WTC11 (cell line): ENCODE measurements at regions not wholly inside any gene's neighbourhood (a gene's known extent, or its start where the extent isn't known, plus 50 kb on each side); places are given as distances from the start of the nearest gene placed in this dataset.

Experiments used
- ATAC-seq: fragments of 200-7000 bp; cut with Tn5 transposase; 2 replicates; pipeline ENCODE4 v1.10.0; 2021; ENCODE audit warnings: mild to moderate bottlenecking, moderate library complexity
- CTCF ChIA-PET: fragments of 300-600 bp; sonication (Branson Sonifier 250); formaldehyde crosslinking; loops from one replicate; lab custom pipeline; 2021; ENCODE audit warnings: antibody characterized with exemption; lab: Charles Lee
- POLR2A ChIA-PET: fragments of 350-600 bp; sonication (Branson Sonifier 250); formaldehyde crosslinking; loops from one replicate; lab custom pipeline; 2021; ENCODE audit warnings: antibody characterized with exemption; lab: Charles Lee
- DNase-seq: peaks from one replicate; pipeline ENCODE4 v3.0.0; 2021; ENCODE audit warnings: low spot score
- H3K27ac Mint-ChIP-seq: 2 replicates; pipeline ENCODE4 v1.8.0; 2021; ENCODE audit warnings: mixed read lengths
- H3K27me3 Mint-ChIP-seq: 2 replicates; pipeline ENCODE4 v1.8.0; 2021; ENCODE audit warnings: low read depth, mild to moderate bottlenecking, moderate library complexity, mixed read lengths
- H3K36me3 Mint-ChIP-seq: 2 replicates; pipeline ENCODE4 v1.8.0; 2021; ENCODE audit warnings: mixed read lengths
- H3K4me1 Mint-ChIP-seq: 2 replicates; pipeline ENCODE4 v1.8.0; 2022; ENCODE audit warnings: mixed read lengths
- H3K4me3 Mint-ChIP-seq: 2 replicates; pipeline ENCODE4 v1.8.0; 2021; ENCODE audit warnings: mild to moderate bottlenecking, moderate library complexity, mixed read lengths
- H3K9me3 Mint-ChIP-seq: 2 replicates; pipeline ENCODE4 v1.8.0; 2021; ENCODE audit warnings: mixed read lengths
- FOXP4 ChIP-seq: sonication (generic); formaldehyde crosslinking; IDR thresholded peaks from 2 replicates; pipeline ENCODE4 v1.8.0; 2022; ENCODE audit warnings: mild to moderate bottlenecking, missing genetic modification reagents
- IRF2 ChIP-seq: sonication (generic); formaldehyde crosslinking; IDR thresholded peaks from 2 replicates; pipeline ENCODE4 v1.8.0; 2022; ENCODE audit warnings: low read depth, missing genetic modification reagents, borderline replicate concordance
- MXD4 ChIP-seq: fragments of 250-450 bp; sonication (Bioruptor Pico); IDR thresholded peaks from 2 replicates; pipeline ENCODE4 v1.8.0; 2021; ENCODE audit warnings: mild to moderate bottlenecking, moderate library complexity, borderline replicate concordance
- NR2C2 ChIP-seq: sonication (generic); formaldehyde crosslinking; IDR thresholded peaks from 2 replicates; pipeline ENCODE4 v1.8.0; 2022; ENCODE audit warnings: mild to moderate bottlenecking, missing genetic modification reagents
- RELA ChIP-seq: sonication (generic); formaldehyde crosslinking; IDR thresholded peaks from 2 replicates; pipeline ENCODE4 v1.8.1; 2022; ENCODE audit warnings: missing genetic modification reagents, mild to moderate bottlenecking, borderline replicate concordance
- TCF7 ChIP-seq: sonication (generic); formaldehyde crosslinking; IDR thresholded peaks from 2 replicates; pipeline ENCODE4 v1.8.0; 2022; ENCODE audit warnings: mild to moderate bottlenecking, low read depth, missing genetic modification reagents, moderate library complexity
- ZNF121 ChIP-seq: sonication (generic); formaldehyde crosslinking; IDR thresholded peaks from 2 replicates; pipeline ENCODE4 v1.8.0; 2023; ENCODE audit warnings: missing genetic modification reagents
- ZNF396 ChIP-seq: fragments of 250-450 bp; sonication (Bioruptor Pico); IDR thresholded peaks from 2 replicates; pipeline ENCODE4 v1.8.0; 2021; ENCODE audit warnings: mild to moderate bottlenecking, moderate library complexity, borderline replicate concordance
- ZNF416 ChIP-seq: fragments of 250-450 bp; sonication (Bioruptor Pico); IDR thresholded peaks from 2 replicates; pipeline ENCODE4 v1.9.0; 2021; ENCODE audit warnings: mild to moderate bottlenecking, inconsistent platforms
- ZNF512 ChIP-seq: sonication (generic); formaldehyde crosslinking; IDR thresholded peaks from 2 replicates; pipeline ENCODE4 v1.8.1; 2022; ENCODE audit warnings: missing genetic modification reagents, borderline replicate concordance
- TF ChIP-seq, protein P1 (sequence below): sonication (generic); formaldehyde crosslinking; IDR thresholded peaks from 2 replicates; pipeline ENCODE4 v1.8.0; 2023; ENCODE audit warnings: mild to moderate bottlenecking, missing genetic modification reagents
- TF ChIP-seq, protein P2 (sequence below): sonication (generic); formaldehyde crosslinking; IDR thresholded peaks from 2 replicates; pipeline ENCODE4 v1.8.1; 2023; ENCODE audit warnings: mild to moderate bottlenecking, missing genetic modification reagents
- TF ChIP-seq, protein P3 (sequence below): sonication (generic); formaldehyde crosslinking; IDR thresholded peaks from 2 replicates; pipeline ENCODE4 v1.8.1; 2022; ENCODE audit warnings: low read depth, mild to moderate bottlenecking, moderate library complexity, missing genetic modification reagents, borderline replicate concordance
- TF ChIP-seq, protein P4 (sequence below): sonication (generic); formaldehyde crosslinking; IDR thresholded peaks from 2 replicates; pipeline ENCODE4 v1.8.0; 2023; ENCODE audit warnings: missing genetic modification reagents, mild to moderate bottlenecking, borderline replicate concordance
- TF ChIP-seq, protein P5 (sequence below): fragments of 250-450 bp; sonication (Bioruptor Pico); conservative IDR thresholded peaks from 2 replicates; pipeline ENCODE4 v1.9.0; 2021; ENCODE audit warnings: mild to moderate bottlenecking

- TF ChIP-seq FOXP4 (CRISPR knock-in tag) (no peak), ZNF416 (no peak), MXD4 (CRISPR knock-in tag) (no peak)
- TF ChIP-seq, protein P1, sequence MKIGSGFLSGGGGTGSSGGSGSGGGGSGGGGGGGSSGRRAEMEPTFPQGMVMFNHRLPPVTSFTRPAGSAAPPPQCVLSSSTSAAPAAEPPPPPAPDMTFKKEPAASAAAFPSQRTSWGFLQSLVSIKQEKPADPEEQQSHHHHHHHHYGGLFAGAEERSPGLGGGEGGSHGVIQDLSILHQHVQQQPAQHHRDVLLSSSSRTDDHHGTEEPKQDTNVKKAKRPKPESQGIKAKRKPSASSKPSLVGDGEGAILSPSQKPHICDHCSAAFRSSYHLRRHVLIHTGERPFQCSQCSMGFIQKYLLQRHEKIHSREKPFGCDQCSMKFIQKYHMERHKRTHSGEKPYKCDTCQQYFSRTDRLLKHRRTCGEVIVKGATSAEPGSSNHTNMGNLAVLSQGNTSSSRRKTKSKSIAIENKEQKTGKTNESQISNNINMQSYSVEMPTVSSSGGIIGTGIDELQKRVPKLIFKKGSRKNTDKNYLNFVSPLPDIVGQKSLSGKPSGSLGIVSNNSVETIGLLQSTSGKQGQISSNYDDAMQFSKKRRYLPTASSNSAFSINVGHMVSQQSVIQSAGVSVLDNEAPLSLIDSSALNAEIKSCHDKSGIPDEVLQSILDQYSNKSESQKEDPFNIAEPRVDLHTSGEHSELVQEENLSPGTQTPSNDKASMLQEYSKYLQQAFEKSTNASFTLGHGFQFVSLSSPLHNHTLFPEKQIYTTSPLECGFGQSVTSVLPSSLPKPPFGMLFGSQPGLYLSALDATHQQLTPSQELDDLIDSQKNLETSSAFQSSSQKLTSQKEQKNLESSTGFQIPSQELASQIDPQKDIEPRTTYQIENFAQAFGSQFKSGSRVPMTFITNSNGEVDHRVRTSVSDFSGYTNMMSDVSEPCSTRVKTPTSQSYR, result no peak
Measured at GRCh38 chr7:98748090-98748489, 121.7 kb downstream of the TMEM130 start (continued).

GRCh38 chr7:98753176-98753575 lies 116.6 kb downstream of the TMEM130 start:
- H3K36me3 Mint-ChIP-seq, result no peaks in the 10 kb centered on the region
- TF ChIP-seq, protein P2, sequence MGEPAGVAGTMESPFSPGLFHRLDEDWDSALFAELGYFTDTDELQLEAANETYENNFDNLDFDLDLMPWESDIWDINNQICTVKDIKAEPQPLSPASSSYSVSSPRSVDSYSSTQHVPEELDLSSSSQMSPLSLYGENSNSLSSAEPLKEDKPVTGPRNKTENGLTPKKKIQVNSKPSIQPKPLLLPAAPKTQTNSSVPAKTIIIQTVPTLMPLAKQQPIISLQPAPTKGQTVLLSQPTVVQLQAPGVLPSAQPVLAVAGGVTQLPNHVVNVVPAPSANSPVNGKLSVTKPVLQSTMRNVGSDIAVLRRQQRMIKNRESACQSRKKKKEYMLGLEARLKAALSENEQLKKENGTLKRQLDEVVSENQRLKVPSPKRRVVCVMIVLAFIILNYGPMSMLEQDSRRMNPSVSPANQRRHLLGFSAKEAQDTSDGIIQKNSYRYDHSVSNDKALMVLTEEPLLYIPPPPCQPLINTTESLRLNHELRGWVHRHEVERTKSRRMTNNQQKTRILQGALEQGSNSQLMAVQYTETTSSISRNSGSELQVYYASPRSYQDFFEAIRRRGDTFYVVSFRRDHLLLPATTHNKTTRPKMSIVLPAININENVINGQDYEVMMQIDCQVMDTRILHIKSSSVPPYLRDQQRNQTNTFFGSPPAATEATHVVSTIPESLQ (CRISPR knock-in tag), result no peak
- TF ChIP-seq TCF7 (CRISPR knock-in tag), result 0 out of 2 replicates have a peak, but pooled peaks have one; percentile 54
- TF ChIP-seq, all 79 proteins: peak for 1
- 0 out of 2 replicates have a peak overlapping the region, but pooled peaks have one; percentile 63 for H3K27ac Mint-ChIP-seq
- no peaks in the 10 kb centered on the region for H3K9me3 Mint-ChIP-seq
- ATAC-seq, result no peak
- H3K27me3 Mint-ChIP-seq, result no peaks in the 10 kb centered on the region
- no peak overlapping the region for H3K4me3 Mint-ChIP-seq
- POLR2A ChIA-PET, result no interaction called here
- H3K4me1 Mint-ChIP-seq, result peaks cover 3% of the 10 kb centered on the region; the same call in 1 of the 2 replicates
- CTCF ChIA-PET, result interaction anchor here (1.0 to 2.9 kb wide), 6 partner anchors 8 to 332 kb away, joined by 3 to 19 read pairs (median 5); partner anchors contain the start of gene NPTX2
- DNase-seq, result no peak

- POLR2A ChIA-PET, result no interaction called here
- no peaks in the 10 kb centered on the region for H3K36me3 Mint-ChIP-seq
- ATAC-seq, result peak; percentile 83
- H3K27ac Mint-ChIP-seq, result no peak overlapping the region
- H3K4me3 Mint-ChIP-seq, result no peak overlapping the region
- H3K4me1 Mint-ChIP-seq, result peaks cover 3% of the 10 kb centered on the region; the same call in 1 of the 2 replicates
- peak; percentile 36 for DNase-seq
- H3K27me3 Mint-ChIP-seq, result no peaks in the 10 kb centered on the region
- 0 out of 2 replicates have a peak, but pooled peaks cover 4% of the 10 kb centered on the region for H3K9me3 Mint-ChIP-seq
- CTCF ChIA-PET, result interaction anchor here (1.0 to 3.1 kb wide), 5 partner anchors 8 to 333 kb away, joined by 3 to 25 read pairs (median 11); partner anchors contain the start of gene NPTX2
- TF ChIP-seq, protein P3, sequence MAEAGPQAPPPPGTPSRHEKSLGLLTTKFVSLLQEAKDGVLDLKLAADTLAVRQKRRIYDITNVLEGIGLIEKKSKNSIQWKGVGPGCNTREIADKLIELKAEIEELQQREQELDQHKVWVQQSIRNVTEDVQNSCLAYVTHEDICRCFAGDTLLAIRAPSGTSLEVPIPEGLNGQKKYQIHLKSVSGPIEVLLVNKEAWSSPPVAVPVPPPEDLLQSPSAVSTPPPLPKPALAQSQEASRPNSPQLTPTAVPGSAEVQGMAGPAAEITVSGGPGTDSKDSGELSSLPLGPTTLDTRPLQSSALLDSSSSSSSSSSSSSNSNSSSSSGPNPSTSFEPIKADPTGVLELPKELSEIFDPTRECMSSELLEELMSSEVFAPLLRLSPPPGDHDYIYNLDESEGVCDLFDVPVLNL (CRISPR knock-in tag), result no peak
- TF ChIP-seq ZNF512 (CRISPR knock-in tag) (no peak), IRF2 (CRISPR knock-in tag) (no peak), ZNF396 (CRISPR knock-in tag) (no peak), ZNF121 (CRISPR knock-in tag) (no peak), NR2C2 (no peak), RELA (no peak)
- TF ChIP-seq, protein P4, sequence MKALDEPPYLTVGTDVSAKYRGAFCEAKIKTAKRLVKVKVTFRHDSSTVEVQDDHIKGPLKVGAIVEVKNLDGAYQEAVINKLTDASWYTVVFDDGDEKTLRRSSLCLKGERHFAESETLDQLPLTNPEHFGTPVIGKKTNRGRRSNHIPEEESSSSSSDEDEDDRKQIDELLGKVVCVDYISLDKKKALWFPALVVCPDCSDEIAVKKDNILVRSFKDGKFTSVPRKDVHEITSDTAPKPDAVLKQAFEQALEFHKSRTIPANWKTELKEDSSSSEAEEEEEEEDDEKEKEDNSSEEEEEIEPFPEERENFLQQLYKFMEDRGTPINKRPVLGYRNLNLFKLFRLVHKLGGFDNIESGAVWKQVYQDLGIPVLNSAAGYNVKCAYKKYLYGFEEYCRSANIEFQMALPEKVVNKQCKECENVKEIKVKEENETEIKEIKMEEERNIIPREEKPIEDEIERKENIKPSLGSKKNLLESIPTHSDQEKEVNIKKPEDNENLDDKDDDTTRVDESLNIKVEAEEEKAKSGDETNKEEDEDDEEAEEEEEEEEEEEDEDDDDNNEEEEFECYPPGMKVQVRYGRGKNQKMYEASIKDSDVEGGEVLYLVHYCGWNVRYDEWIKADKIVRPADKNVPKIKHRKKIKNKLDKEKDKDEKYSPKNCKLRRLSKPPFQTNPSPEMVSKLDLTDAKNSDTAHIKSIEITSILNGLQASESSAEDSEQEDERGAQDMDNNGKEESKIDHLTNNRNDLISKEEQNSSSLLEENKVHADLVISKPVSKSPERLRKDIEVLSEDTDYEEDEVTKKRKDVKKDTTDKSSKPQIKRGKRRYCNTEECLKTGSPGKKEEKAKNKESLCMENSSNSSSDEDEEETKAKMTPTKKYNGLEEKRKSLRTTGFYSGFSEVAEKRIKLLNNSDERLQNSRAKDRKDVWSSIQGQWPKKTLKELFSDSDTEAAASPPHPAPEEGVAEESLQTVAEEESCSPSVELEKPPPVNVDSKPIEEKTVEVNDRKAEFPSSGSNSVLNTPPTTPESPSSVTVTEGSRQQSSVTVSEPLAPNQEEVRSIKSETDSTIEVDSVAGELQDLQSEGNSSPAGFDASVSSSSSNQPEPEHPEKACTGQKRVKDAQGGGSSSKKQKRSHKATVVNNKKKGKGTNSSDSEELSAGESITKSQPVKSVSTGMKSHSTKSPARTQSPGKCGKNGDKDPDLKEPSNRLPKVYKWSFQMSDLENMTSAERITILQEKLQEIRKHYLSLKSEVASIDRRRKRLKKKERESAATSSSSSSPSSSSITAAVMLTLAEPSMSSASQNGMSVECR (CRISPR knock-in tag), result no peak
- TF ChIP-seq, protein P5, sequence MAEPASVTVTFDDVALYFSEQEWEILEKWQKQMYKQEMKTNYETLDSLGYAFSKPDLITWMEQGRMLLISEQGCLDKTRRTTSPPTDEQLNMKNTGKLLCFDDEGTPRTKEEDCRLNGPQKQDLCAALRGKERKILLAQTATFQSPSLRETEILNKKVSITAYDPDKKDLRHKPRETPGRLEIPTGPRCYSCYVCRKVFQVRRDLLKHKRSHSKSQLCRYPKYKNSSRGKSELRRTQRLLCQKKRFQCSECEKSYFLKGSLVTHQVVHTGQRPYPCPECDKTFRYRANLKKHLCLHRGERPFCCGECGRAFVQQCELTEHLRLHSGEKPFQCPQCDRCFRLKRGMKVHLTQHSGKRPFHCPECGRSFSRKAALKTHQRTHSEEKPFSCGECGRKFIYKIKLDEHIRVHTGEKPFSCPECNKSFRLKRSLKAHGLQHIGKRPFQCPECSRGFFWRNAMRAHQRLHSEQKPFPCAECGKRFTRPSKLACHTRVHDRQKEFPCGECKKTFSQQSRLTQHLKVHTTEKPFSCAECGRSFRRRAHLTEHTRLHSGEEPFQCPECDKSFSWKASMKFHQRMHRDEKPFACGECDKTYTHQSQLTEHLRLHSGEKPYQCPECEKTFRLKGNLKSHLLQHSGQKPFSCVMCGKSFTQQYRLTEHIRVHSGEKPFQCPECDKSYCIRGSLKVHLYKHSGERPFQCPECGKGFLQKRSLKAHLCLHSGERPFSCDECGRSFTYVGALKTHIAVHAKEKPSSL (CRISPR knock-in tag), result no peak
Measured at GRCh38 chr7:98753989-98754479, 115.8 kb downstream of the TMEM130 start.
